HCT116 (cell line): ENCODE measurements at regions not wholly inside any gene's neighbourhood (a gene's known extent, or its start where the extent isn't known, plus 50 kb on each side); places are given as distances from the start of the nearest gene placed in this dataset.

Experiments used
- ATAC-seq: fragments of 200-7000 bp; cut with Tn5 transposase; 2 replicates; pipeline ENCODE4 v1.9.1; 2020; ENCODE audit warnings: mild to moderate bottlenecking, moderate library complexity
- BruUV-seq: library from RNA; stranded (reverse); fragments of 400-500 nt; replicated peaks from 2 replicates; lab custom pipeline; 2021; lab: Mats Ljungman, UMichigan
- CTCF ChIA-PET: fragments of 300-600 bp; sonication (Branson Sonifier 250); formaldehyde crosslinking; loops from one replicate; lab custom pipeline; 2021; ENCODE audit warnings: antibody characterized with exemption; lab: Charles Lee
- POLR2A ChIA-PET: fragments of 300-600, 350-600 bp; sonication (Branson Sonifier 250); formaldehyde crosslinking; loops from one replicate; lab custom pipeline; 2021; ENCODE audit warnings: antibody characterized with exemption; lab: Charles Lee
- RAD21 ChIA-PET, 2 experiments: fragments of 300-600 bp; sonication (Branson Sonifier 250); formaldehyde crosslinking; loops; one replicate each; lab custom pipeline; 2023; ENCODE audit warnings: low total read pairs in 2 of 2; ENCODE audit not compliant: uncharacterized antibody in 2 of 2, unreplicated experiment in 2 of 2, low non-redundant PET in 1 of 2; lab: Charles Lee
- DNase-seq: peaks from one replicate; pipeline ENCODE4 v3.0.0-alpha.2; 2010; ENCODE audit warnings: low read depth, low spot score
- H2AFZ ChIP-seq: fragments of 200-600 bp; shearing (Covaris generic), sonication (generic); 2 replicates; pipeline ENCODE4 v1.6.1; 2017; ENCODE audit warnings: low read depth, mixed run types, mixed read lengths, antibody characterized with exemption, low read length; ENCODE audit not compliant: poor library complexity, severe bottlenecking
- H3K27ac ChIP-seq: 2 replicates; pipeline ENCODE4 v1.5.1; 2012; ENCODE audit warnings: low read depth, low read length
- H3K27me3 ChIP-seq: fragments of 200-600 bp; sonication (generic); 2 replicates; pipeline ENCODE4 v1.6.1; 2016; ENCODE audit warnings: mixed run types, low read length, mixed read lengths; ENCODE audit not compliant: insufficient read depth
- H3K36me3 ChIP-seq, 2 experiments: fragments of 200-500 bp in 1 of 2; fragments of 200-600 bp in 1 of 2; sonication (Bioruptor generic) in 1 of 2; sonication (generic) in 1 of 2; 2 replicates each; pipeline versions ENCODE4 v1.5.1 to v1.6.1; 2014 to 2016; ENCODE audit warnings: low read length in 2 of 2, inconsistent platforms in 1 of 2, mixed read lengths in 1 of 2, mixed run types in 1 of 2; ENCODE audit not compliant: insufficient read depth in 2 of 2, control insufficient read depth in 1 of 2
- H3K4me1 ChIP-seq, 2 experiments: fragments of 200-600 bp in 1 of 2; sonication (generic) in 1 of 2; 2 replicates each; pipeline versions ENCODE4 v1.5.1 to v1.6.1; 2012 to 2017; ENCODE audit warnings: low read length in 2 of 2, inconsistent platforms in 1 of 2, mild to moderate bottlenecking in 1 of 2, mixed read lengths in 1 of 2, mixed run types in 1 of 2, moderate library complexity in 1 of 2; ENCODE audit not compliant: insufficient read depth in 2 of 2, control insufficient read depth in 1 of 2
- H3K4me2 ChIP-seq: fragments of 200-600 bp; sonication (generic); 2 replicates; pipeline ENCODE4 v1.6.1; 2017; ENCODE audit warnings: mixed run types, low read length, mixed read lengths
- H3K4me3 ChIP-seq, 2 experiments: fragments of 200-600 bp in 1 of 2; sonication (generic) in 1 of 2; replicated peaks in 1 of 2; 2 replicates each; pipeline ENCODE4 v1.5.1; 2011 to 2016; ENCODE audit warnings: low read length in 2 of 2, control low read depth in 1 of 2, low read depth in 1 of 2, mild to moderate bottlenecking in 1 of 2, mixed read lengths in 1 of 2, mixed run types in 1 of 2
- H3K79me2 ChIP-seq: fragments of 200-600 bp; sonication (generic); 2 replicates; pipeline ENCODE4 v1.6.1; 2017; ENCODE audit warnings: mild to moderate bottlenecking, mixed run types, low read length, moderate library complexity, mixed read lengths; ENCODE audit not compliant: insufficient read depth
- H3K9ac ChIP-seq: fragments of 200-600 bp; sonication (generic); 2 replicates; pipeline ENCODE4 v1.6.1; 2016; ENCODE audit warnings: low read length, mixed read lengths
- H3K9me2 ChIP-seq: fragments of 200-600 bp; sonication (generic), shearing (Covaris generic); 2 replicates; pipeline ENCODE4 v1.6.1; 2017; ENCODE audit warnings: mixed run types, mild to moderate bottlenecking, moderate library complexity; ENCODE audit not compliant: insufficient read depth
- H3K9me3 ChIP-seq, 2 experiments: fragments of 200-500 bp in 1 of 2; fragments of 200-600 bp in 1 of 2; sonication (Bioruptor generic) in 1 of 2; sonication (generic) in 1 of 2; 2 replicates each; pipeline ENCODE4 v1.6.1; 2014 to 2017; ENCODE audit warnings: low read length in 2 of 2, mixed read lengths in 2 of 2, inconsistent platforms in 1 of 2, low read depth in 1 of 2, mild to moderate bottlenecking in 1 of 2, mixed run types in 1 of 2, moderate library complexity in 1 of 2; ENCODE audit not compliant: control insufficient read depth in 1 of 2, insufficient read depth in 1 of 2
- H4K20me1 ChIP-seq: fragments of 200-600 bp; sonication (generic), shearing (Covaris generic); 2 replicates; pipeline ENCODE4 v1.6.1; 2017; ENCODE audit warnings: mixed run types, mild to moderate bottlenecking, moderate library complexity; ENCODE audit not compliant: insufficient read depth
- CBX3 ChIP-seq: IDR thresholded peaks from 2 replicates; pipeline ENCODE4 v1.6.1; 2012; ENCODE audit warnings: low read depth
- EGR1 ChIP-seq: IDR thresholded peaks from 2 replicates; pipeline ENCODE4 v1.6.1; 2012; ENCODE audit warnings: low read depth
- EZH2phosphoT487 ChIP-seq: fragments of 200-600 bp; IDR thresholded peaks from 2 replicates; pipeline ENCODE4 v1.6.1; 2018; ENCODE audit warnings: antibody characterized with exemption, borderline replicate concordance
- POLR2A ChIP-seq: IDR thresholded peaks from 2 replicates; pipeline ENCODE4 v1.7.0; 2011; ENCODE audit warnings: borderline replicate concordance; ENCODE audit not compliant: insufficient read depth, insufficient read length; ENCODE audit errors: extremely low read depth
- ZFX ChIP-seq: fragments of 450-650 bp; IDR thresholded peaks from 2 replicates; pipeline ENCODE4 v1.6.1; 2017
- ZNF274 ChIP-seq: fragments of 200-500 bp; sonication (Bioruptor generic); IDR thresholded peaks from 2 replicates; pipeline ENCODE4 v1.6.1; 2014; ENCODE audit warnings: mild to moderate bottlenecking, low read depth, low read length, inconsistent platforms
- intact Hi-C: fragments of 100-400 bp; cut with micrococcal nuclease; formaldehyde crosslinking; loops from 2 replicates; pipeline ENCODE4 v1.10.0; 2022
- TF ChIP-seq, protein P1 (sequence below): IDR thresholded peaks from 2 replicates; pipeline ENCODE4 v1.6.1; 2011; ENCODE audit warnings: mild to moderate bottlenecking, low read length, moderate library complexity; ENCODE audit not compliant: insufficient replicate concordance; ENCODE audit errors: extremely low read depth
- TF ChIP-seq, protein P2 (sequence below): IDR thresholded peaks from 2 replicates; pipeline ENCODE4 v1.6.1; 2012
- TF ChIP-seq, protein P3 (sequence below), 3 experiments: fragments of 200-600 bp in 1 of 3; sonication (generic) in 1 of 3; IDR thresholded peaks in 2 of 3; conservative IDR thresholded peaks in 1 of 3; 2 replicates each; pipeline ENCODE4 v1.5.1; 2012 to 2017; ENCODE audit warnings: low read depth in 2 of 3, low read length in 2 of 3, antibody characterized with exemption in 1 of 3, borderline replicate concordance in 1 of 3, control low read depth in 1 of 3, mild to moderate bottlenecking in 1 of 3, mixed read lengths in 1 of 3, mixed run types in 1 of 3, moderate library complexity in 1 of 3; ENCODE audit not compliant: insufficient read depth in 1 of 3
- TF ChIP-seq, protein P4 (sequence below): IDR thresholded peaks from 2 replicates; pipeline ENCODE4 v1.6.1; 2012

DNA sequence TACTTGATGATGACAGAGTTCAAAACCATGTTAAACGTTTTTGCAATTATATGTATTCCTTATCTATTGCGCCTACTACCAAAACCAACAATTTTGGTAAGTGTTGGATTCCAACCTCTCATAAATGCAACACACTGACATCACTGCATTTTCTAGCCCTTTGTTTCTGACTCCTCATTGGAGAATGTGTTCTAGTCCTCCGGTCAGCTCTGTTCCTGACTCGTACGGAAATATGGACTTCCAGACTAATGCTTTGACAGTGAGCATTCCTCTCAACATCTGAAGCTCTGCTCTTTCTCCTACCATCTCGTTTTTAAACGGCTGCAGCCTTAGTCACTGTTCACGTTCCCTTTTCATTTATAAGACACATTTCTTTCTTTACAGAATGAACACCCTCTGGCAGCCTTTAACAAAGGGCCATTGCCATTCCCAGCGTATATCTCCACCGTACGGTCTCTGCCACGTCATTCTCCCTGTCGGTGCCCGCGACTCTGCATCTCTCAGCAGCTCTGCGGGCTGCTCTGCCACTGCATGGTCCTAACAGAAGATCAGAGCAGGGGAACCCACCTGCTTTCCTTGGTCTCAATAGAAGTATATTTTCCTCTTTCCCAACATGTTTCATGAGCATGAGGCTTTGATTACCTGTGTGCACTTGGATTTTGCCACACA, 103.0 kb upstream of the SYNDIG1 start:
- no peaks in the 10 kb centered on the region for H4K20me1 ChIP-seq
- no peak overlapping the region for H3K4me3 ChIP-seq
- ChIA-PET POLR2A (no interaction called here), RAD21 (no interaction called here), CTCF (no interaction called here)
- H2AFZ ChIP-seq, result no peak overlapping the region
- ATAC-seq (no peak), DNase-seq (no peak)
- H3K9me2 ChIP-seq, result no peaks in the 10 kb centered on the region
- H3K79me2 ChIP-seq, result no peaks in the 10 kb centered on the region
- H3K9me3 ChIP-seq, result peaks cover 0 to 3% of the 10 kb centered on the region in 2 experiments; a peak in 2 of 4 replicates
- BruUV-seq, result no TSS peak
- TF ChIP-seq EGR1 (no peak), CBX3 (no peak), EZH2phosphoT487 (no peak), POLR2A (no peak), ZNF274 (no peak), ZFX (no peak)
- TF ChIP-seq, protein P1, sequence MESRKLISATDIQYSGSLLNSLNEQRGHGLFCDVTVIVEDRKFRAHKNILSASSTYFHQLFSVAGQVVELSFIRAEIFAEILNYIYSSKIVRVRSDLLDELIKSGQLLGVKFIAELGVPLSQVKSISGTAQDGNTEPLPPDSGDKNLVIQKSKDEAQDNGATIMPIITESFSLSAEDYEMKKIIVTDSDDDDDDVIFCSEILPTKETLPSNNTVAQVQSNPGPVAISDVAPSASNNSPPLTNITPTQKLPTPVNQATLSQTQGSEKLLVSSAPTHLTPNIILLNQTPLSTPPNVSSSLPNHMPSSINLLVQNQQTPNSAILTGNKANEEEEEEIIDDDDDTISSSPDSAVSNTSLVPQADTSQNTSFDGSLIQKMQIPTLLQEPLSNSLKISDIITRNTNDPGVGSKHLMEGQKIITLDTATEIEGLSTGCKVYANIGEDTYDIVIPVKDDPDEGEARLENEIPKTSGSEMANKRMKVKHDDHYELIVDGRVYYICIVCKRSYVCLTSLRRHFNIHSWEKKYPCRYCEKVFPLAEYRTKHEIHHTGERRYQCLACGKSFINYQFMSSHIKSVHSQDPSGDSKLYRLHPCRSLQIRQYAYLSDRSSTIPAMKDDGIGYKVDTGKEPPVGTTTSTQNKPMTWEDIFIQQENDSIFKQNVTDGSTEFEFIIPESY, result no peak
- TF ChIP-seq, protein P2, sequence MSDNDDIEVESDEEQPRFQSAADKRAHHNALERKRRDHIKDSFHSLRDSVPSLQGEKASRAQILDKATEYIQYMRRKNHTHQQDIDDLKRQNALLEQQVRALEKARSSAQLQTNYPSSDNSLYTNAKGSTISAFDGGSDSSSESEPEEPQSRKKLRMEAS, result no peak
- TF ChIP-seq, protein P3, sequence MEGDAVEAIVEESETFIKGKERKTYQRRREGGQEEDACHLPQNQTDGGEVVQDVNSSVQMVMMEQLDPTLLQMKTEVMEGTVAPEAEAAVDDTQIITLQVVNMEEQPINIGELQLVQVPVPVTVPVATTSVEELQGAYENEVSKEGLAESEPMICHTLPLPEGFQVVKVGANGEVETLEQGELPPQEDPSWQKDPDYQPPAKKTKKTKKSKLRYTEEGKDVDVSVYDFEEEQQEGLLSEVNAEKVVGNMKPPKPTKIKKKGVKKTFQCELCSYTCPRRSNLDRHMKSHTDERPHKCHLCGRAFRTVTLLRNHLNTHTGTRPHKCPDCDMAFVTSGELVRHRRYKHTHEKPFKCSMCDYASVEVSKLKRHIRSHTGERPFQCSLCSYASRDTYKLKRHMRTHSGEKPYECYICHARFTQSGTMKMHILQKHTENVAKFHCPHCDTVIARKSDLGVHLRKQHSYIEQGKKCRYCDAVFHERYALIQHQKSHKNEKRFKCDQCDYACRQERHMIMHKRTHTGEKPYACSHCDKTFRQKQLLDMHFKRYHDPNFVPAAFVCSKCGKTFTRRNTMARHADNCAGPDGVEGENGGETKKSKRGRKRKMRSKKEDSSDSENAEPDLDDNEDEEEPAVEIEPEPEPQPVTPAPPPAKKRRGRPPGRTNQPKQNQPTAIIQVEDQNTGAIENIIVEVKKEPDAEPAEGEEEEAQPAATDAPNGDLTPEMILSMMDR (IDR thresholded peaks at IDR 0.05 in 2 of 3, conservative IDR thresholded peaks at IDR 0.05 in 1 of 3; ENCODE audit: borderline replicate concordance in 1 of 3, insufficient read depth in 1 of 3, low read depth in 2 of 3, low read length in 2 of 3), result no peak
- TF ChIP-seq, protein P4, sequence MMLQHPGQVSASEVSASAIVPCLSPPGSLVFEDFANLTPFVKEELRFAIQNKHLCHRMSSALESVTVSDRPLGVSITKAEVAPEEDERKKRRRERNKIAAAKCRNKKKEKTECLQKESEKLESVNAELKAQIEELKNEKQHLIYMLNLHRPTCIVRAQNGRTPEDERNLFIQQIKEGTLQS, result no peak
- H3K4me2 ChIP-seq, result no peak overlapping the region
- H3K9ac ChIP-seq, result no peak overlapping the region
- no peaks in the 10 kb centered on the region for H3K36me3 ChIP-seq
- intact Hi-C loops, result no loop called here
- no peaks in the 10 kb centered on the region for H3K27me3 ChIP-seq
- H3K27ac ChIP-seq, result no peak overlapping the region
- no peaks in the 10 kb centered on the region for H3K4me1 ChIP-seq
